GM23248 (cell line): ENCODE measurements at regions not wholly inside any gene's neighbourhood (a gene's known extent, or its start where the extent isn't known, plus 50 kb on each side); places are given as distances from the start of the nearest gene placed in this dataset.

ENCODE experiments used
- DNase-seq: peaks from one replicate; pipeline ENCODE4 v3.0.0-alpha.2; 2015
- H2AFZ ChIP-seq: fragments of 200-600 bp; sonication (generic); 2 replicates; pipeline ENCODE4 v1.6.1; 2016; ENCODE audit warnings: antibody characterized with exemption
- H3F3A ChIP-seq: fragments of 200-600 bp; sonication (generic); 2 replicates; pipeline ENCODE4 v1.6.1; 2016; ENCODE audit warnings: mild to moderate bottlenecking, antibody characterized with exemption, mixed run types; ENCODE audit not compliant: insufficient read depth
- H3K27ac ChIP-seq: fragments of 200-600 bp; sonication (generic); 2 replicates; pipeline ENCODE4 v1.5.1; 2016; ENCODE audit warnings: mild to moderate bottlenecking
- H3K27me3 ChIP-seq: fragments of 200-600 bp; sonication (generic); replicated peaks from 2 replicates; pipeline ENCODE4 v1.6.1; 2016; ENCODE audit warnings: mild to moderate bottlenecking; ENCODE audit not compliant: insufficient read depth
- H3K36me3 ChIP-seq: fragments of 200-600 bp; sonication (generic); 2 replicates; pipeline ENCODE4 v1.6.1; 2016; ENCODE audit warnings: low read depth, mild to moderate bottlenecking
- H3K4me1 ChIP-seq: fragments of 200-600 bp; sonication (generic); 2 replicates; pipeline ENCODE4 v1.6.1; 2016; ENCODE audit warnings: mild to moderate bottlenecking; ENCODE audit not compliant: insufficient read depth
- H3K4me2 ChIP-seq: fragments of 200-600 bp; sonication (generic); one replicate; pipeline ENCODE4 v1.6.1; 2016; ENCODE audit warnings: mild to moderate bottlenecking; ENCODE audit not compliant: unreplicated experiment
- H3K4me3 ChIP-seq: fragments of 200-600 bp; sonication (generic); 2 replicates; pipeline ENCODE4 v1.5.1; 2016; ENCODE audit warnings: mild to moderate bottlenecking
- H3K79me2 ChIP-seq: fragments of 200-600 bp; sonication (generic); 2 replicates; pipeline ENCODE4 v1.6.1; 2016; ENCODE audit warnings: mild to moderate bottlenecking; ENCODE audit not compliant: insufficient read depth
- H3K9ac ChIP-seq: fragments of 200-600 bp; sonication (generic); 2 replicates; pipeline ENCODE4 v1.6.1; 2016; ENCODE audit warnings: mild to moderate bottlenecking
- H3K9me2 ChIP-seq: fragments of 200-600 bp; sonication (generic); 2 replicates; pipeline ENCODE4 v1.6.1; 2016; ENCODE audit warnings: mixed run types, mild to moderate bottlenecking, moderate library complexity; ENCODE audit not compliant: insufficient read depth
- H3K9me3 ChIP-seq: fragments of 200-600 bp; sonication (generic); one replicate; pipeline ENCODE4 v1.6.1; 2017; ENCODE audit warnings: low read depth
- H4K20me1 ChIP-seq: fragments of 200-600 bp; sonication (generic); 2 replicates; pipeline ENCODE4 v1.6.0; 2016; ENCODE audit not compliant: insufficient read depth
- EZH2 ChIP-seq: fragments of 200-600 bp; sonication (generic); IDR thresholded peaks from 2 replicates; pipeline ENCODE4 v1.6.1; 2018; ENCODE audit warnings: antibody characterized with exemption, mild to moderate bottlenecking; ENCODE audit not compliant: insufficient read depth, poor library complexity, severe bottlenecking
- EZH2phosphoT487 ChIP-seq: fragments of 200-600 bp; sonication (generic); IDR thresholded peaks from 2 replicates; pipeline ENCODE4 v1.6.1; 2018; ENCODE audit warnings: antibody characterized with exemption, moderate library complexity, mild to moderate bottlenecking, low read depth; ENCODE audit not compliant: insufficient read depth
- WGBS, 2 experiments: methylation state at CpG; one replicate each; pipeline ENCODE4 v1.1.6; 2015 to 2017; ENCODE audit warnings: low lambda C conversion rate in 2 of 2, low coverage in 1 of 2; ENCODE audit errors: missing lambda C conversion rate in 2 of 2; 5-methylcytosine and 5-hydroxymethylcytosine counted together
- in situ Hi-C: fragments of 300-500 bp; cut with MboI; formaldehyde crosslinking; loops from 2 replicates; pipeline ENCODE4 v1.15.0; 2020

DNA sequence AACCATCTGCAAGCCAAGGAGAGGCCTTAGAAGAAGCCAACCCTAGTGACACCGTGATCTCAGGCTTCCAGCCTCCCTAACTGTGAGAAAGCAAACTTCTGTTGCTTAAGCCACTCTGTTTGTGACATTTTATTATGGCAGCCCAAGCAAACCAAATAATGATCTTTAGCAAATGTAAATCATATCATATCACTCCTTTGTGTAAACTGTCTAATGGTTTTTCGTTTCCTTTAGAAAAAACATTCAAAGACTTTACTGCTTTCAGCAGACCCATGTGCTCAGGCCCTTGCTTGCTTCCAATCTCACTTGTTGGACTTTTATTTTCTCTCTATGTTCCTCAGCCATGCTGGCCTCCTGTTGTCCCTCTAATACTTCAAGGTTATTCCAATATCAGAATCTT lies 192.2 kb upstream of the HS3ST1 start:
- Histone ChIP-seq H3K4me1 (no peaks in the 10 kb centered on the region), H3K9me3 (no peaks in the 10 kb centered on the region), H3K9ac (no peak overlapping the region), H3K79me2 (no peaks in the 10 kb centered on the region), H4K20me1 (no peaks in the 10 kb centered on the region), H3F3A (no peaks in the 10 kb centered on the region), H2AFZ (no peak overlapping the region), H3K27me3 (no peaks in the 10 kb centered on the region), H3K9me2 (no peaks in the 10 kb centered on the region), H3K36me3 (no peaks in the 10 kb centered on the region), H3K4me2 (no peak overlapping the region), H3K4me3 (no peak overlapping the region), H3K27ac (no peak overlapping the region)
- in situ Hi-C loops, result no loop called here
- DNase-seq, result no peak
- 10 to 18% methylated on average over 2 of the region's 2 CpGs for WGBS, 2 experiments
- TF ChIP-seq EZH2phosphoT487 (no peak), EZH2 (no peak)

DNA sequence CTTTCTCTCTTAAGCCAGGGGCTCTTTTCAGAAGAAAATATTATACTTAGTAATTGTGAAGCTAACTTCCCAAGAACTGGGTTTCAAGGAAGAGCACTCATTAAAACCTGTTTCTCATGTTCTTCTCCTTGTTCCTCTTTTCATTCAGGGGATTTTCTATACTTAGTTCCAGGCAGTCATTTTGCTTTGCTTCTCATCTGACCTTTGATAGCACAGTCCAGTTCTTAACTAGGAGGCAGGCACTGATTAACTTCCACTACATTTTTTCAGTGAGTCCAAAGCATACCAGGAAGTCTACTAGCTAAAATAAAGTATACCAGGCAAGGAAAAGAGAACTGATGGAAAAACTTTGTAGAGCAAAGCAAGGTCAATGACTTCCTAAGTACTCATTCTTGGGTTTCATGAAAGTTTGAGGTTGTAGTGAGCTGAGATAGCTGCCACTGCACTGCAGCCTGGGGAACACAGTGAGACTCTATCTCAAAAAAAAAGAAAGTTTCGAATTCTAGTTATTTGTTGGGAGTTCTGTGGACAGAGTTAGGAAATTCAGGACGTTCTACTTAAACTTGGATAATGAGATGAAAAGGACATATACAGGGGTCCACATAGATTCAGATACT lies 190.1 kb upstream of the HS3ST1 start:
- 4 to 9% methylated on average over 2 of the region's 2 CpGs for WGBS, 2 experiments

GRCh38 chr4:11616856-11617255 lies 188.2 kb upstream of the HS3ST1 start:
- Histone ChIP-seq H3K4me1 (no peaks in the 10 kb centered on the region), H2AFZ (no peak overlapping the region), H3K79me2 (no peaks in the 10 kb centered on the region), H3K9me2 (no peaks in the 10 kb centered on the region), H3K27me3 (no peaks in the 10 kb centered on the region), H3K4me2 (no peak overlapping the region), H3K4me3 (no peak overlapping the region), H3K9ac (no peak overlapping the region), H3K27ac (no peak overlapping the region), H3K9me3 (no peaks in the 10 kb centered on the region), H3K36me3 (no peaks in the 10 kb centered on the region), H3F3A (no peaks in the 10 kb centered on the region), H4K20me1 (no peaks in the 10 kb centered on the region)
- in situ Hi-C loops, result no loop called here
- 29 to 31% methylated on average over 4 of the region's 4 CpGs for WGBS, 2 experiments
- no peak for TF ChIP-seq EZH2phosphoT487
- no peak for TF ChIP-seq EZH2
- no peak for DNase-seq

More for the DNA sequence above, 190.1 kb upstream of the HS3ST1 start:
- Histone ChIP-seq H3K9me3 (no peaks in the 10 kb centered on the region), H3K9ac (no peak overlapping the region), H3K27me3 (no peaks in the 10 kb centered on the region), H3K79me2 (no peaks in the 10 kb centered on the region), H4K20me1 (no peaks in the 10 kb centered on the region), H3K27ac (no peak overlapping the region), H3K4me1 (no peaks in the 10 kb centered on the region), H2AFZ (no peak overlapping the region), H3K9me2 (no peaks in the 10 kb centered on the region), H3K4me2 (no peak overlapping the region), H3K4me3 (no peak overlapping the region), H3K36me3 (no peaks in the 10 kb centered on the region), H3F3A (no peaks in the 10 kb centered on the region)
- in situ Hi-C loops, result no loop called here
- DNase-seq, result no peak
- no peak for TF ChIP-seq EZH2
- no peak for TF ChIP-seq EZH2phosphoT487

GRCh38 chr4:11615601-11616000 lies 186.9 kb upstream of the HS3ST1 start:
- Histone ChIP-seq H3K27me3 (no peaks in the 10 kb centered on the region), H3K36me3 (no peaks in the 10 kb centered on the region), H3K79me2 (no peaks in the 10 kb centered on the region), H4K20me1 (no peaks in the 10 kb centered on the region), H3K4me1 (no peaks in the 10 kb centered on the region), H3F3A (no peaks in the 10 kb centered on the region), H3K9ac (no peak overlapping the region), H3K4me3 (no peak overlapping the region), H3K9me2 (no peaks in the 10 kb centered on the region), H3K9me3 (no peaks in the 10 kb centered on the region), H3K27ac (no peak overlapping the region), H3K4me2 (no peak overlapping the region), H2AFZ (no peak overlapping the region)
- 1% methylated on average over 7 of the region's 7 CpGs for WGBS, 2 experiments
- TF ChIP-seq EZH2phosphoT487 (no peak), EZH2 (no peak)
- in situ Hi-C loops, result no loop called here
- no peak for DNase-seq

- Histone ChIP-seq H3K9ac (no peak overlapping the region), H2AFZ (no peak overlapping the region), H3K4me3 (no peak overlapping the region), H3K27ac (no peak overlapping the region), H3K36me3 (no peaks in the 10 kb centered on the region), H3K9me2 (no peaks in the 10 kb centered on the region), H3K79me2 (no peaks in the 10 kb centered on the region), H3K4me2 (no peak overlapping the region), H3F3A (no peaks in the 10 kb centered on the region), H4K20me1 (no peaks in the 10 kb centered on the region), H3K4me1 (no peaks in the 10 kb centered on the region), H3K9me3 (no peaks in the 10 kb centered on the region), H3K27me3 (no peaks in the 10 kb centered on the region)
- in situ Hi-C loops, result no loop called here
- no peak for DNase-seq
- no peak for TF ChIP-seq EZH2phosphoT487
- no peak for TF ChIP-seq EZH2
- WGBS, 2 experiments, result 44 to 47% methylated on average over 5 of the region's 5 CpGs
Measured at GRCh38 chr4:11614426-11614825, 185.7 kb upstream of the HS3ST1 start.
